ENCODE measurements at regions not wholly inside any gene's neighbourhood (a gene's known extent, or its start where the extent isn't known, plus 50 kb on each side); places are given as distances from the start of the nearest gene placed in this dataset.

DNA sequence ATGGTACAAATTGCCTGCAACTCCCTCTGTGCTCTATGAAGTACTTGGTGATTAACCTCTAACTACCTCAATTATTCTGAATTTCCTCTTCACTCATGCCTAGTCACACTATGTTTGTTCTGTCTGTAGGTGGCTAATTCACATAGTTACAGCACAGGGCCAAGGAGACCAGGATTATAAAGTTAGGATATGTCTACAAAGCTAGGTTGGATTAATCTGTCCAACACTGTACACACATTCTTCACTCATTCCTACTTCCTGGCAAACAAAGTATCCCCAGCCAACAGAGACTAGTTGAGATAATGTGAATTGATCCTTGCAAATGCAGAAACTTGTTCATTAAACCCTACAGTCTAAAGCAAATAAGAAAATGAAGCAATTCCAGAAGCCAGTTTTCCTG, 269.8 kb downstream of the HACE1 start:
- no peaks in the 10 kb centered on the region for H3K36me3 ChIP-seq
- no peak for DNase-seq (ENCODE audit: low spot score in 2 of 2)
- no peaks in the 10 kb centered on the region for H3K9me3 ChIP-seq
- no peaks in the 10 kb centered on the region for H3K27me3 ChIP-seq
- no peaks in the 10 kb centered on the region for H3K4me1 ChIP-seq
- no peak overlapping the region for H3K27ac ChIP-seq
- TF ChIP-seq POLR2AphosphoS5 (IDR thresholded peaks at IDR 0.05), result no peak
- no peak for TF ChIP-seq POLR2A (IDR thresholded peaks at IDR 0.05)
- TF ChIP-seq EP300 (IDR thresholded peaks at IDR 0.05), result no peak
- TF ChIP-seq, protein P1, sequence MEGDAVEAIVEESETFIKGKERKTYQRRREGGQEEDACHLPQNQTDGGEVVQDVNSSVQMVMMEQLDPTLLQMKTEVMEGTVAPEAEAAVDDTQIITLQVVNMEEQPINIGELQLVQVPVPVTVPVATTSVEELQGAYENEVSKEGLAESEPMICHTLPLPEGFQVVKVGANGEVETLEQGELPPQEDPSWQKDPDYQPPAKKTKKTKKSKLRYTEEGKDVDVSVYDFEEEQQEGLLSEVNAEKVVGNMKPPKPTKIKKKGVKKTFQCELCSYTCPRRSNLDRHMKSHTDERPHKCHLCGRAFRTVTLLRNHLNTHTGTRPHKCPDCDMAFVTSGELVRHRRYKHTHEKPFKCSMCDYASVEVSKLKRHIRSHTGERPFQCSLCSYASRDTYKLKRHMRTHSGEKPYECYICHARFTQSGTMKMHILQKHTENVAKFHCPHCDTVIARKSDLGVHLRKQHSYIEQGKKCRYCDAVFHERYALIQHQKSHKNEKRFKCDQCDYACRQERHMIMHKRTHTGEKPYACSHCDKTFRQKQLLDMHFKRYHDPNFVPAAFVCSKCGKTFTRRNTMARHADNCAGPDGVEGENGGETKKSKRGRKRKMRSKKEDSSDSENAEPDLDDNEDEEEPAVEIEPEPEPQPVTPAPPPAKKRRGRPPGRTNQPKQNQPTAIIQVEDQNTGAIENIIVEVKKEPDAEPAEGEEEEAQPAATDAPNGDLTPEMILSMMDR (IDR thresholded peaks at IDR 0.05), result no peak
- H3K4me3 ChIP-seq, result no peak overlapping the region

DNA sequence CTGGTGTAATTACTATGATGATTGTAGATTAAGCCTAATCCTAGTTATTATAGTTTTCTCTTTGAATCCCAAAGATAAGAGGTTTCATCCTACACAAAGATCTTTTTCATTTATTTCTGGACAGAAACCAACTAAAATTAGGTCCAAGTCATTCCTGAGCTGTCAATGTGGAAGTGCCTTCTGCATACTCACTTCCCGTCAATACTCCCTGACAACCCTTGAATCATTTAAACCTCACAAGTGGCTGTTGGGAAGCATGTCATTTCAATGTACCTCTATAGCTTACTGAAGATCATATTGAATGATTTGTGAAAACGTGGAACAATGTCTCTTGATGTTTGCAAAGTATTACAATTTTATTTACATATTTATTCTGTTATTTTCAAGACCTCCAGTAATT, 274.1 kb downstream of the HACE1 start:
- 56% methylated on average over 2 of the region's 2 CpGs for WGBS
- H3K27ac ChIP-seq, result no peak overlapping the region
- H3K4me1 ChIP-seq, result no peaks in the 10 kb centered on the region
- H3K36me3 ChIP-seq, result no peaks in the 10 kb centered on the region
- DNase-seq (ENCODE audit: low spot score in 2 of 2), result no peak
- no peaks in the 10 kb centered on the region for H3K9me3 ChIP-seq
- TF ChIP-seq EP300 (IDR thresholded peaks at IDR 0.05), result no peak
- TF ChIP-seq, protein P1 (IDR thresholded peaks at IDR 0.05), result no peak
- no peak for TF ChIP-seq POLR2AphosphoS5 (IDR thresholded peaks at IDR 0.05)
- TF ChIP-seq POLR2A (IDR thresholded peaks at IDR 0.05), result no peak
- no peak overlapping the region for H3K4me3 ChIP-seq
- no peaks in the 10 kb centered on the region for H3K27me3 ChIP-seq

DNA sequence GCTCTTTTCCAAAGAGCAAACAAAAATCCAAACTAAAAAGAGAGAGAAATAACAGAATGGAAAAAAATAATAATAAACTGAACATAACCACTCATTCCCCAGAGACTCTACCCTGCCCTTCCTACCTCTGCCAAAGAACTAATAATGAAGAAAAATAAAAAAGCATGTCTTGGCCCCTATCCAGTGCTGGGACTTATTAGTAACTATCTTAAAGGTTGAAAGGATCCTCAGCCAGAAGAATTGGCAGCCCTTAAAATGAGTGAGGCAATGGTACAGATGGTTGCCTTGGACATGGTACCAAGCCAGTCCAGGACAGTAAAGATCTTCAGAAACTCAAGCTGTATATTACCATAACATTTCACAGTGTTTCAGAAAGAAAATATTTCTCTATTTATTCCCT, 279.3 kb downstream of the HACE1 start:
- Histone ChIP-seq H3K4me1 (no peaks in the 10 kb centered on the region), H3K36me3 (no peaks in the 10 kb centered on the region), H3K27me3 (no peaks in the 10 kb centered on the region), H3K4me3 (no peak overlapping the region), H3K27ac (no peak overlapping the region), H3K9me3 (no peaks in the 10 kb centered on the region)
- no peak for TF ChIP-seq POLR2A (IDR thresholded peaks at IDR 0.05)
- no peak for TF ChIP-seq EP300 (IDR thresholded peaks at IDR 0.05)
- TF ChIP-seq POLR2AphosphoS5 (IDR thresholded peaks at IDR 0.05), result no peak
- TF ChIP-seq, protein P1 (IDR thresholded peaks at IDR 0.05), result no peak
- DNase-seq (ENCODE audit: low spot score in 2 of 2), result no peak

DNA sequence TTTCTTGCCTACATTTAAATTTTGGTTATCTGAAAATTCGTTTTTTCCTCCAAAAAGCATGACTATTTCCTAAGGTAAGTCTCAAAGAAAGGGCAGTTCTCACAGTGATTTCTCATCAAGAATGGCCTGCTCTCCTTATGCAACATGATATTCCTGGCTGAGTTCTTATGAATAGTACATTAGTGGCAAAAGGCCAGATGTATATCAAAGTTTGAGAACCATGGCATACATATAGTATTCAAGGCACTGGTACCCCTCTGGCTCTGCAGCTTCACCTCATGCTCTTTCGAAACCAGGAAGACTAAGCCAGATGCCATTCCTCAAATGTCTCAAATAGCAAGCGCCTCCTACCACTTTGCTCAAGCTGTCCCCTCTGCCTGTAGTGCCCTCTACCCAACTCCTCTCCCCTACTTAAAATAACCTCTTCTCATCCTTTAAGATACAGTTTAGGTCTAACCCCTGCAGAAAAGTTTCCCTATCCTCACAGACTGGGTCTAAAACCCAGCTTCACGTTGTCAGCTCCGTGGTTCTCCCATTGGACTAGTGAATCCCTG, 280.3 kb downstream of the HACE1 start:
- H3K9me3 ChIP-seq, result no peaks in the 10 kb centered on the region
- DNase-seq (ENCODE audit: low spot score in 2 of 2), result no peak
- TF ChIP-seq, protein P1 (IDR thresholded peaks at IDR 0.05), result no peak
- TF ChIP-seq EP300 (IDR thresholded peaks at IDR 0.05) (no peak), POLR2A (IDR thresholded peaks at IDR 0.05) (no peak), POLR2AphosphoS5 (IDR thresholded peaks at IDR 0.05) (no peak)
- 87% methylated on average over 5 of the region's 5 CpGs for WGBS
- H3K27me3 ChIP-seq, result no peaks in the 10 kb centered on the region
- H3K4me1 ChIP-seq, result no peaks in the 10 kb centered on the region
- H3K27ac ChIP-seq, result no peak overlapping the region
- no peaks in the 10 kb centered on the region for H3K36me3 ChIP-seq
- H3K4me3 ChIP-seq, result no peak overlapping the region

DNA sequence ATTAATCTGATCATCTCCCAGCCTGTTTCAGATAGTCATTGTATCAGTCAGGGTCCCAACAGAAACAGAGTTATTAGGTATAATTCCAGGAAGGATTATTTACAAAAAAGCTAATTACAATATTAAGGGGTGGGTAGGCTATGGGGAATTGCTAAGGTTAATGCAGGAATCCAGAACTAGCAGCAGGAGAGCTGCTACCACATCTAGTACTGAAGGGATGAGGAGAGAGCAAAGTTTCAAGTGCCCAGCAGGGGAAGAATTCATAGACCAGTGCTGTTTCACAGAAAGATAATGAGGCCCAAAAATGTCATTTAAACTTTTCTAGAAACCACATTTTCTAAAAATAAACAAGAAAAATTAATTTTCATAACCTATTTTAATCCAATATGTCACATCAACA, 284.2 kb downstream of the HACE1 start:
- Histone ChIP-seq H3K9me3 (no peaks in the 10 kb centered on the region), H3K36me3 (no peaks in the 10 kb centered on the region), H3K27me3 (no peaks in the 10 kb centered on the region), H3K4me1 (no peaks in the 10 kb centered on the region), H3K4me3 (no peak overlapping the region), H3K27ac (no peak overlapping the region)
- no peak for DNase-seq (ENCODE audit: low spot score in 2 of 2)
- no peak for TF ChIP-seq POLR2AphosphoS5 (IDR thresholded peaks at IDR 0.05)
- no peak for TF ChIP-seq EP300 (IDR thresholded peaks at IDR 0.05)
- TF ChIP-seq POLR2A (IDR thresholded peaks at IDR 0.05), result no peak
- TF ChIP-seq, protein P1 (IDR thresholded peaks at IDR 0.05), result no peak
